ENCODE measurements at regions not wholly inside any gene's neighbourhood (a gene's known extent, or its start where the extent isn't known, plus 50 kb on each side); places are given as distances from the start of the nearest gene placed in this dataset.

DNA sequence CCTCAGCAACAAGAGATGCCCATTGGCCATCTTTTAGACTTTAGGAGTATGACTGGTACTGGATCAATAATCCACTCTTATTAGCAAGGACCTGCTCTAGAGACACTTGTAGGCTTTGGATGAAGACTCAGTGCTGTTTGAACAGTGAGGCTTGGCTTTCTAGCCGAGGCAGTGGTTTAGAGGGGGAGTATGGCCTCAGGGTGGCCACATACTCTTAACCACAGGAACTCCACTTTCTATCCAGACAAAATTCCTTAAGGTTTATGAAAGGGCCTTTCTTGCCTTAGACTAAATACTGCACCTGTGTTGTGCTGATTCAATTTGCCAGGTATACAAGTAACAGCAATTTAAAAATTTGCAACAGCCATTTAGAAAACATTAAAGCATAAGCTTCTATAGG is 1046.3 kb downstream of the DIPK2A start:
- TF ChIP-seq, protein P1, sequence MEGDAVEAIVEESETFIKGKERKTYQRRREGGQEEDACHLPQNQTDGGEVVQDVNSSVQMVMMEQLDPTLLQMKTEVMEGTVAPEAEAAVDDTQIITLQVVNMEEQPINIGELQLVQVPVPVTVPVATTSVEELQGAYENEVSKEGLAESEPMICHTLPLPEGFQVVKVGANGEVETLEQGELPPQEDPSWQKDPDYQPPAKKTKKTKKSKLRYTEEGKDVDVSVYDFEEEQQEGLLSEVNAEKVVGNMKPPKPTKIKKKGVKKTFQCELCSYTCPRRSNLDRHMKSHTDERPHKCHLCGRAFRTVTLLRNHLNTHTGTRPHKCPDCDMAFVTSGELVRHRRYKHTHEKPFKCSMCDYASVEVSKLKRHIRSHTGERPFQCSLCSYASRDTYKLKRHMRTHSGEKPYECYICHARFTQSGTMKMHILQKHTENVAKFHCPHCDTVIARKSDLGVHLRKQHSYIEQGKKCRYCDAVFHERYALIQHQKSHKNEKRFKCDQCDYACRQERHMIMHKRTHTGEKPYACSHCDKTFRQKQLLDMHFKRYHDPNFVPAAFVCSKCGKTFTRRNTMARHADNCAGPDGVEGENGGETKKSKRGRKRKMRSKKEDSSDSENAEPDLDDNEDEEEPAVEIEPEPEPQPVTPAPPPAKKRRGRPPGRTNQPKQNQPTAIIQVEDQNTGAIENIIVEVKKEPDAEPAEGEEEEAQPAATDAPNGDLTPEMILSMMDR (IDR thresholded peaks at IDR 0.05; ENCODE audit: low read length) = no peak
- no peak for TF ChIP-seq EZH2 (IDR thresholded peaks at IDR 0.05; ENCODE audit: borderline replicate concordance, low read length)
